Thyroid gland (tissue), 4 donors: ENCODE measurements at regions not wholly inside any gene's neighbourhood (a gene's known extent, or its start where the extent isn't known, plus 50 kb on each side); places are given as distances from the start of the nearest gene placed in this dataset.
A peak's percentile ranks its signal among the peaks of the same experiment; 100 is the strongest.

Source experiments
- DNase-seq, 2 donors: peaks; one replicate each; pipeline ENCODE4 v3.0.0-alpha.2; 2019
- H3K27ac ChIP-seq, 3 donors: fragments of 200-600 bp; sonication (generic); 1 replicate in 2 of 3; 2 replicates in 1 of 3; pipeline ENCODE4 v1.5.1; 2016 to 2019; ENCODE audit warnings: mild to moderate bottlenecking in 1 of 3, moderate library complexity in 1 of 3
- H3K27me3 ChIP-seq: fragments of 200-600 bp; sonication (generic); one replicate; pipeline ENCODE4 v1.5.1; 2019
- H3K36me3 ChIP-seq, 2 donors: fragments of 200-600 bp; sonication (generic); one replicate each; pipeline ENCODE4 v1.5.1; 2016 to 2019
- H3K4me1 ChIP-seq, 2 donors: fragments of 200-600 bp; sonication (generic); one replicate each; pipeline ENCODE4 v1.5.1; 2017 to 2019
- H3K4me3 ChIP-seq, 3 donors: fragments of 200-600 bp; sonication (generic); replicated peaks in 1 of 3; 1 replicate in 2 of 3; 2 replicates in 1 of 3; pipeline ENCODE4 v1.5.1; 2016; ENCODE audit warnings: mild to moderate bottlenecking in 1 of 3
- H3K9me3 ChIP-seq: fragments of 200-600 bp; sonication (generic); one replicate; pipeline ENCODE4 v1.5.1; 2017
- POLR2A ChIP-seq, 2 donors: fragments of 450-650 bp; IDR thresholded peaks; one replicate each; pipeline ENCODE4 v1.6.1; 2017; ENCODE audit warnings: antibody characterized with exemption in 2 of 2, mild to moderate bottlenecking in 2 of 2, moderate library complexity in 1 of 2
- WGBS, 2 donors: methylation state at CpG; one replicate each; pipeline ENCODE4 v1.1.5; 2017; 5-methylcytosine and 5-hydroxymethylcytosine counted together
- intact Hi-C: fragments of 100-400 bp; cut with DNase I; formaldehyde crosslinking; loops from one replicate; pipeline ENCODE4 v1.15.1; 2023
- TF ChIP-seq, protein P1 (sequence below), 6 experiments: fragments of 200-600 bp in 3 of 6; fragments of 450-650 bp in 3 of 6; sonication (generic) in 3 of 6; IDR thresholded peaks; one replicate each; pipeline ENCODE4 v1.5.1; 2016 to 2019; ENCODE audit warnings: antibody characterized with exemption in 6 of 6, mild to moderate bottlenecking in 2 of 6, inconsistent platforms in 1 of 6, moderate library complexity in 1 of 6

DNA sequence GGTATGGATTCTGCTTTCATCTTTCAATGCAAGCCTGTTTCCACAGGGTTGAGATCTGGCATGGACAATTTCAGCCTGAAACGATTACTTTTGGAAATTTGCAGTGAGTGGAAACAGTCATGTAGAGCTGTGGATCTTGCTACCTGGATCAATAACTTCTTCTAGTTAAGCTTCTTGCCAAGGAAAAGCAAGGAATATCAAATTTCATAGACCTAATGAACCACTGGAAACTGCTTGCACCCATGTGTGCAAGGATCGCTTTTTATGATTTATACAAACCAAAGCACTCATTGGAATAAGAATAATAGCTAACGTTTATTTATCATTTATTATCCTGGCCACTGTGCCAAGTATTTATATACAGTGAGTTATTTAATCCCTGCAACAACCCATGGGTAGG lies 392.8 kb downstream of the KCNRG start:
- H3K4me1 ChIP-seq, result peaks cover 50 to 66% of the 10 kb centered on the region in 2 donors
- WGBS, 2 donors, result 60 to 61% methylated on average over 3 of the region's 3 CpGs

DNA sequence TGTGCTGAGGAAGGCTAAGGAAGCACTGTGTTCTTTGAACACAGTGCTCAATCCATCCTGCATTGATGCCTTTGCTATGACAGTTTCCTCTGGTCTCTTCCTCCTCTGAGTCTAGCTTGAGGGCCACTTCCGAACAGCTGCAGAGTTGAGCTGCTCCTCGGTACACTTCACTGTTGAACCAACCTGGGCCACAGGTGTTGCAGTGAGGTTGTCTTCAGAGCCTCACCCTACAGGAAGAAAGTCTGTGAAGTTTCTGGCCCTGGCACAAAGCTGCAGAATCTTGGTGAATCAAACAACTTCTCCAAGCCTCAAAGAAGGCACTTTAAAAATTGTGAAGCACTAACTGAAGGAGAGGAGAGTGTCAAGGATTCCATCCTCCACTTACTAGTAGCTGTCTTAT lies 394.0 kb downstream of the KCNRG start:
- peaks cover 41 to 55% of the 10 kb centered on the region in 2 donors for H3K4me1 ChIP-seq
- DNase-seq, result no peak
- intact Hi-C loops, result loop anchor here (10.0 kb wide), 1 partner anchor 116 kb away; no protein-coding TSS in a partner anchor
- H3K36me3 ChIP-seq, result no peaks in the 10 kb centered on the region
- H3K27ac ChIP-seq, result no peak overlapping the region
- no peaks in the 10 kb centered on the region for H3K27me3 ChIP-seq
- TF ChIP-seq, protein P1, sequence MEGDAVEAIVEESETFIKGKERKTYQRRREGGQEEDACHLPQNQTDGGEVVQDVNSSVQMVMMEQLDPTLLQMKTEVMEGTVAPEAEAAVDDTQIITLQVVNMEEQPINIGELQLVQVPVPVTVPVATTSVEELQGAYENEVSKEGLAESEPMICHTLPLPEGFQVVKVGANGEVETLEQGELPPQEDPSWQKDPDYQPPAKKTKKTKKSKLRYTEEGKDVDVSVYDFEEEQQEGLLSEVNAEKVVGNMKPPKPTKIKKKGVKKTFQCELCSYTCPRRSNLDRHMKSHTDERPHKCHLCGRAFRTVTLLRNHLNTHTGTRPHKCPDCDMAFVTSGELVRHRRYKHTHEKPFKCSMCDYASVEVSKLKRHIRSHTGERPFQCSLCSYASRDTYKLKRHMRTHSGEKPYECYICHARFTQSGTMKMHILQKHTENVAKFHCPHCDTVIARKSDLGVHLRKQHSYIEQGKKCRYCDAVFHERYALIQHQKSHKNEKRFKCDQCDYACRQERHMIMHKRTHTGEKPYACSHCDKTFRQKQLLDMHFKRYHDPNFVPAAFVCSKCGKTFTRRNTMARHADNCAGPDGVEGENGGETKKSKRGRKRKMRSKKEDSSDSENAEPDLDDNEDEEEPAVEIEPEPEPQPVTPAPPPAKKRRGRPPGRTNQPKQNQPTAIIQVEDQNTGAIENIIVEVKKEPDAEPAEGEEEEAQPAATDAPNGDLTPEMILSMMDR (IDR thresholded peaks at IDR 0.05), result no peak
- no peak for TF ChIP-seq POLR2A (IDR thresholded peaks at IDR 0.05)
- WGBS, 2 donors, result 85 to 87% methylated on average over 2 of the region's 2 CpGs
- H3K4me3 ChIP-seq, result no peak overlapping the region
- no peaks in the 10 kb centered on the region for H3K9me3 ChIP-seq

More for the DNA sequence above, 392.8 kb downstream of the KCNRG start:
- Histone ChIP-seq H3K36me3 (no peaks in the 10 kb centered on the region), H3K27ac (peak overlapping the region in 1 of 3 donors; percentile 62), H3K4me3 (no peak overlapping the region), H3K27me3 (no peaks in the 10 kb centered on the region), H3K9me3 (no peaks in the 10 kb centered on the region)
- intact Hi-C loops, result loop anchor here (10.0 kb wide), 1 partner anchor 117 kb away; no protein-coding TSS in a partner anchor
- TF ChIP-seq POLR2A (IDR thresholded peaks at IDR 0.05), result no peak
- TF ChIP-seq, protein P1 (IDR thresholded peaks at IDR 0.05), result no peak
- no peak for DNase-seq

DNA sequence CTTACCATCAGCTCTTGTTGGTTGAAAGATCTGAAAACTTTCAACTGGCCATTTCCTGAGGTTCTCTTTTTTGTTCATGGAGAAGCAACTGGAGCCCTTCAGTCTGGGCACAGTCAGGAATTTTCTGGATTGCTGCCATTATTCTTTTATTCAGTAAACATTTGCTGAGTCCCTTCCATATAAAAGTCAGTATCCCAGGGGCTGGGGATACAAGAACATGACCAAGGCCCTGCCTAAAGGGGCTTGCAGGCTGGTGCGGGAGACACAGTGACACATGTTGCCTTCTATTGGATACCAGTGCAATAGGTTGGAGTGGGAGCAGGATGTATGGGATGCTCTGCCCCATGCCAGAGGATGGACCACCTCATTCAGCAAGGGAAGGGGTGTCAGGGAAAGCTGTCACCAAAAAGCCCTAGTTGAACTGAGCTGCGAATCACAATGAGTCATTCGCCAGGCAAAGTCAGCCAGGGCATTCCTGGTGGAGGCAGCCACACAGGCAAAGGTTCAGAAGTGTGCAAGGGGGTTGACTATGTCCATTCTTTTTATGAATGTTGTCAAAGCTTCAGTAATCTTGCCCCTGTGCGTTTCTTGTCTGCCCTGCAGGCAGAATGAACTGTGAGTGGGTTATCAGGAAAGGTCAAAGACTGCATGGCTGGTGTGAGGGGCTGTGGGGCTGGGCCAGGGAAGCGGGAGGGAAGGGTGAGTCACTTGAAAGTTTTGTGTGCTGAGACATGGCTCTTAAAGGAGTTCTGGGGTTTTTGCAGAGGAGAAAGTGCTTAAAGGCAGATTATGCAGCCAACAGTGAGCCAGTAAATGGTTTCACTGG lies 395.9 kb downstream of the KCNRG start:
- intact Hi-C loops, result no loop called here
- no peaks in the 10 kb centered on the region for H3K27me3 ChIP-seq
- DNase-seq, result peak in 1 of 2 donors; percentile 20
- H3K36me3 ChIP-seq, result no peaks in the 10 kb centered on the region
- peaks cover 22 to 36% of the 10 kb centered on the region in 2 donors for H3K4me1 ChIP-seq
- 66 to 76% methylated on average over 5 of the region's 5 CpGs for WGBS, 2 donors
- no peak overlapping the region for H3K4me3 ChIP-seq
- H3K27ac ChIP-seq, result peak overlapping the region in 1 of 3 donors; percentile 18
- H3K9me3 ChIP-seq, result no peaks in the 10 kb centered on the region
- TF ChIP-seq POLR2A (IDR thresholded peaks at IDR 0.05), result no peak
- TF ChIP-seq, protein P1 (IDR thresholded peaks at IDR 0.05), result no peak

DNA sequence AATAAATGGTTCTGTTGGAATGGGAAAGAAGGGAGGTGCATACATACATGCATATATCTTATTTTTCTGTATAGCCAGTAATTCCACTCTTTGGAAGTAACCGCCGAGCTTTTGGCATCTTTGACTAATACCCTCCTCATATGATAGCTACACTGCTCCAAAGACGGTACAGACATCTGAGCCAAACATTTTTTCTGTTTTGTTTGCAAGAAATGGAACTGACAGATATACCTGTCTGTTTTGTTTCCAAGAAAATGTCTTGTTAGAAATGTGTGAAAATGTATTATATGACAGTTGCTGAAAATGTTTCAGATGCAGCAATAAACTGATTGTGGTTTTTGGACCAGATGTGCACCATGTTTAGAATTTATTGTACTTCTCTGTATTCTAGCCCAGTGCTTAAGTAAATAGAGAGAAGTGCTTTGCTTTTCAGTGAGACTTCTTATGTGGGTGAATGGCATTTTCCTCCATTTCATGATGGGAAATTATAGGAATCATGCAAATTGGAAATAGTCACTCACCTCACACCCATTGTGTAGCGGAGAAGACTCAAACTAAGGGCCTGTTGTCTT lies 396.9 kb downstream of the KCNRG start:
- no peaks in the 10 kb centered on the region for H3K36me3 ChIP-seq
- no peaks in the 10 kb centered on the region for H3K27me3 ChIP-seq
- H3K27ac ChIP-seq, result no peak overlapping the region
- TF ChIP-seq POLR2A (IDR thresholded peaks at IDR 0.05), result no peak
- TF ChIP-seq, protein P1 (IDR thresholded peaks at IDR 0.05), result no peak
- H3K4me3 ChIP-seq, result no peak overlapping the region
- 95 to 96% methylated on average over 4 of the region's 4 CpGs for WGBS, 2 donors
- no peaks in the 10 kb centered on the region for H3K9me3 ChIP-seq
- intact Hi-C loops, result no loop called here
- no peak for DNase-seq
- H3K4me1 ChIP-seq, result peaks cover 12 to 26% of the 10 kb centered on the region in 2 donors

DNA sequence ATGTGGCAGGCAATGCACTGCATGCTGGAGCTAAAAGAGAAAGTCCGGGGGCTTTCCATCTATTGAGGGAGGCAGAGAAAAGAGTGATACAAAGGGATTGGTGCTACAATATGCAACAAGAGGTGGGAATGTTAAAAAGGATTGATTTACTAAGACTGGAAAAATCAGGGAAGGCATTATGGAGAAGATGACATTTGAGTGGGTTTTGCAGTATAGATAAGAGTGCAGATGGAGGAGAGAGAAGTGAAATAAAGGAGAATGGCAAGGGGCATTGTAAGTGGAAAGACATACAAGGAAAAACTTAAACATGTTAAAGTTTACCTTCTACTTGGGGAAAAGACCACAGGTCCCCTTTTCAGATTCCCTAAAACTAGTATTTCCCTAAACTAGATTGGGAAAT lies 399.4 kb downstream of the KCNRG start:
- TF ChIP-seq, protein P1 (IDR thresholded peaks at IDR 0.05), result no peak
- TF ChIP-seq POLR2A (IDR thresholded peaks at IDR 0.05), result no peak
- Histone ChIP-seq H3K27ac (no peak overlapping the region), H3K4me3 (no peak overlapping the region), H3K27me3 (no peaks in the 10 kb centered on the region), H3K9me3 (no peaks in the 10 kb centered on the region), H3K36me3 (no peaks in the 10 kb centered on the region), H3K4me1 (peaks cover 3 to 21% of the 10 kb centered on the region in 2 donors)
- WGBS, 2 donors, result 98% methylated on average over 1 of the region's 1 CpG
- no peak for DNase-seq
- intact Hi-C loops, result no loop called here
